ENCODE measurements at regions not wholly inside any gene's neighbourhood (a gene's known extent, or its start where the extent isn't known, plus 50 kb on each side); places are given as distances from the start of the nearest gene placed in this dataset.

GRCh38 chr5:62707131-62707530 is 128.5 kb downstream of the LRRC70 start:
- ATAC-seq, result no peak
- no peak overlapping the region for H3K4me3 Mint-ChIP-seq
- H3K36me3 Mint-ChIP-seq, result peaks cover 8% of the 10 kb centered on the region; the same call in 1 of the 2 replicates
- no peaks in the 10 kb centered on the region; the same call in 1 of the 2 replicates for H3K27me3 Mint-ChIP-seq (ENCODE audit: low read depth)
- POLR2A ChIA-PET, result no interaction called here
- TF ChIP-seq OVOL2 (CRISPR knock-in tag; IDR thresholded peaks at IDR 0.05; ENCODE audit: borderline replicate concordance) (no peak), ESRRA (CRISPR knock-in tag; IDR thresholded peaks at IDR 0.05; ENCODE audit: borderline replicate concordance) (no peak), ZBTB21 (CRISPR knock-in tag; IDR thresholded peaks at IDR 0.05; ENCODE audit: borderline replicate concordance) (no peak), ERG (CRISPR knock-in tag; IDR thresholded peaks at IDR 0.05) (no peak), E2F1 (CRISPR knock-in tag; IDR thresholded peaks at IDR 0.05) (no peak), PRRX2 (CRISPR knock-in tag; IDR thresholded peaks at IDR 0.05) (no peak), SOX15 (CRISPR knock-in tag; IDR thresholded peaks at IDR 0.05) (no peak), ZNF512 (CRISPR knock-in tag; IDR thresholded peaks at IDR 0.05; ENCODE audit: borderline replicate concordance) (no peak), MLX (CRISPR knock-in tag; IDR thresholded peaks at IDR 0.05) (no peak), ZNF138 (CRISPR knock-in tag; conservative IDR thresholded peaks at IDR 0.05) (no peak), NFYB (CRISPR knock-in tag; conservative IDR thresholded peaks at IDR 0.05; ENCODE audit: low read depth) (no peak), ZNF396 (CRISPR knock-in tag; IDR thresholded peaks at IDR 0.05; ENCODE audit: borderline replicate concordance) (no peak), JUN (CRISPR knock-in tag; IDR thresholded peaks at IDR 0.05) (no peak)
- no peaks in the 10 kb centered on the region for H3K4me1 Mint-ChIP-seq
- no peak overlapping the region for H3K27ac Mint-ChIP-seq
- no peak for DNase-seq (ENCODE audit: low spot score)
- peaks cover 30% of the 10 kb centered on the region for H3K9me3 Mint-ChIP-seq
- CTCF ChIA-PET, result no interaction called here

GRCh38 chr5:62705022-62705421 is 126.4 kb downstream of the LRRC70 start:
- CTCF ChIA-PET, result no interaction called here
- Mint-ChIP-seq H3K27ac (no peak overlapping the region), H3K27me3 (ENCODE audit: low read depth) (no peaks in the 10 kb centered on the region; the same call in 1 of the 2 replicates), H3K4me3 (no peak overlapping the region), H3K4me1 (no peaks in the 10 kb centered on the region), H3K9me3 (peaks cover 24% of the 10 kb centered on the region), H3K36me3 (peaks cover 8% of the 10 kb centered on the region; the same call in 1 of the 2 replicates)
- ATAC-seq (no peak), DNase-seq (ENCODE audit: low spot score) (no peak)
- TF ChIP-seq TEAD4 (CRISPR knock-in tag; IDR thresholded peaks at IDR 0.05), result no peak
- no peak for TF ChIP-seq ZNF317 (CRISPR knock-in tag; IDR thresholded peaks at IDR 0.05; ENCODE audit: borderline replicate concordance, low read depth)
- TF ChIP-seq SOX15 (CRISPR knock-in tag; IDR thresholded peaks at IDR 0.05), result no peak
- TF ChIP-seq FOXP1 (CRISPR knock-in tag; IDR thresholded peaks at IDR 0.05; ENCODE audit: borderline replicate concordance), result no peak
- TF ChIP-seq AR (CRISPR knock-in tag; IDR thresholded peaks at IDR 0.05), result no peak
- no peak for TF ChIP-seq CTCF (IDR thresholded peaks at IDR 0.05)
- no peak for TF ChIP-seq ZNF263 (CRISPR knock-in tag; IDR thresholded peaks at IDR 0.05; ENCODE audit: low read depth)
- no peak for TF ChIP-seq ZNF232 (CRISPR knock-in tag; IDR thresholded peaks at IDR 0.05)
- no peak for TF ChIP-seq ESRRA (CRISPR knock-in tag; IDR thresholded peaks at IDR 0.05; ENCODE audit: borderline replicate concordance)
- no peak for TF ChIP-seq AFF4 (CRISPR knock-in tag; IDR thresholded peaks at IDR 0.05; ENCODE audit: borderline replicate concordance)
- POLR2A ChIA-PET, result interaction anchor here (0.6 kb wide), 1 partner anchor 81 kb away, joined by 3 read pairs; no protein-coding TSS in a partner anchor
